Type B pancreatic cell (in vitro differentiated cells): ENCODE measurements at regions not wholly inside any gene's neighbourhood (a gene's known extent, or its start where the extent isn't known, plus 50 kb on each side); places are given as distances from the start of the nearest gene placed in this dataset.

Source experiments
- DNase-seq: peaks from one replicate; pipeline ENCODE4 v3.0.0; 2021; ENCODE audit warnings: mixed read lengths; ENCODE audit not compliant: unreplicated experiment; ENCODE audit errors: extremely low spot score
- H3K27ac Mint-ChIP-seq: 2 replicates; pipeline ENCODE4 v1.8.0; 2021; ENCODE audit warnings: mild to moderate bottlenecking, mixed read lengths
- H3K27me3 Mint-ChIP-seq: 2 replicates; pipeline ENCODE4 v1.8.0; 2021; ENCODE audit warnings: mixed read lengths
- H3K36me3 Mint-ChIP-seq: 2 replicates; pipeline ENCODE4 v1.8.0; 2021; ENCODE audit warnings: mixed read lengths
- H3K4me1 Mint-ChIP-seq: one replicate; pipeline ENCODE4 v1.8.0; 2021; ENCODE audit warnings: mixed read lengths; ENCODE audit not compliant: unreplicated experiment
- H3K4me3 Mint-ChIP-seq: 2 replicates; pipeline ENCODE4 v1.8.0; 2021; ENCODE audit warnings: mild to moderate bottlenecking, mixed read lengths
- H3K9me3 Mint-ChIP-seq: 2 replicates; pipeline ENCODE4 v1.8.0; 2021; ENCODE audit warnings: mixed read lengths
- TF ChIP-seq, protein P1 (sequence below): fragments of 200-600 bp; sonication (generic); conservative IDR thresholded peaks from 2 replicates; pipeline ENCODE4 v1.5.0; 2021; ENCODE audit warnings: antibody characterized with exemption, mild to moderate bottlenecking

DNA sequence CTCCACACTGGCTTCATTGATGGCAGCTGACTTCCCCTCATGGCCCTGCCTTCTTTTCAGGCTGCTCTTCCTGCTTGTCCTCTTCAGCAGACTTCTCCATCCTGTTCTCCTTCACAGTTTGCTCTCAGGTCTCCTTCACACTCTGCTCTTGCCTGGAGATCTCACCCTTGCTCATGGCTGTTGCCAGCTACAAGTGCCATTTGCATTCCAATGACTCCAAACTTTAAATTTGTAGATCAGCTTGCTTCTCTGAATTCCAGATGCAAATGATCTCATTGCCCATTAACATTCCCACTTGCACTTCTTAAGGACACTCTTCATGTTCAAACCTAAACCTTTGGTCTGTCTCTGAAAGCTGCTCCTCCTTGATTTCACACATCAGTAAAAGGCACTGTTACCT is 343.0 kb downstream of the QKI start:
- peaks cover 9% of the 10 kb centered on the region for H3K27me3 Mint-ChIP-seq
- peaks cover 7% of the 10 kb centered on the region for H3K9me3 Mint-ChIP-seq
- H3K36me3 Mint-ChIP-seq: peaks cover 4% of the 10 kb centered on the region
- H3K4me1 Mint-ChIP-seq: no peaks in the 10 kb centered on the region
- DNase-seq: no peak
- H3K4me3 Mint-ChIP-seq: no peak overlapping the region
- TF ChIP-seq, protein P1, sequence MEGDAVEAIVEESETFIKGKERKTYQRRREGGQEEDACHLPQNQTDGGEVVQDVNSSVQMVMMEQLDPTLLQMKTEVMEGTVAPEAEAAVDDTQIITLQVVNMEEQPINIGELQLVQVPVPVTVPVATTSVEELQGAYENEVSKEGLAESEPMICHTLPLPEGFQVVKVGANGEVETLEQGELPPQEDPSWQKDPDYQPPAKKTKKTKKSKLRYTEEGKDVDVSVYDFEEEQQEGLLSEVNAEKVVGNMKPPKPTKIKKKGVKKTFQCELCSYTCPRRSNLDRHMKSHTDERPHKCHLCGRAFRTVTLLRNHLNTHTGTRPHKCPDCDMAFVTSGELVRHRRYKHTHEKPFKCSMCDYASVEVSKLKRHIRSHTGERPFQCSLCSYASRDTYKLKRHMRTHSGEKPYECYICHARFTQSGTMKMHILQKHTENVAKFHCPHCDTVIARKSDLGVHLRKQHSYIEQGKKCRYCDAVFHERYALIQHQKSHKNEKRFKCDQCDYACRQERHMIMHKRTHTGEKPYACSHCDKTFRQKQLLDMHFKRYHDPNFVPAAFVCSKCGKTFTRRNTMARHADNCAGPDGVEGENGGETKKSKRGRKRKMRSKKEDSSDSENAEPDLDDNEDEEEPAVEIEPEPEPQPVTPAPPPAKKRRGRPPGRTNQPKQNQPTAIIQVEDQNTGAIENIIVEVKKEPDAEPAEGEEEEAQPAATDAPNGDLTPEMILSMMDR: no peak
- no peak overlapping the region for H3K27ac Mint-ChIP-seq

DNA sequence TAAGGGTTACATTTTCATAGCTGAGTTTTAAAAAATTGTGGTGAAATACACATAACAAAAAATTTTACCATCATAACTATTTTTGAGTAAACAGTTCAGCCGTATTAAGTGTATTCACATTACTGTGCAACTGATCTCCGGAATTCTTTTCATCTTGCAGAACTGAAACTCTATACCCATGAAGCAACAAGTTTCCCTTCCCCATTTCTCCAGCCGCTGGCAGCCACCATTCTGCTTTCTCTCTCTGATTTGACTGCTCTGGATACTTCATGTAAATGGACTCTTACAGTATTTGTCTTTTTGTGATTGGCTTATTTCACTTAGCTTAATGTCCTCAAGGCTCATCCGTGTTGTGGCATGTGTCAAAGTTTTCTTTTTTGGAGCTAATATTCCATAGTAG is 341.6 kb downstream of the QKI start:
- Mint-ChIP-seq H3K4me3 (no peak overlapping the region), H3K4me1 (no peaks in the 10 kb centered on the region), H3K36me3 (peaks cover 4% of the 10 kb centered on the region), H3K9me3 (peaks cover 12% of the 10 kb centered on the region), H3K27me3 (peaks cover 9% of the 10 kb centered on the region), H3K27ac (no peak overlapping the region)
- DNase-seq: no peak
- TF ChIP-seq, protein P1: no peak

DNA sequence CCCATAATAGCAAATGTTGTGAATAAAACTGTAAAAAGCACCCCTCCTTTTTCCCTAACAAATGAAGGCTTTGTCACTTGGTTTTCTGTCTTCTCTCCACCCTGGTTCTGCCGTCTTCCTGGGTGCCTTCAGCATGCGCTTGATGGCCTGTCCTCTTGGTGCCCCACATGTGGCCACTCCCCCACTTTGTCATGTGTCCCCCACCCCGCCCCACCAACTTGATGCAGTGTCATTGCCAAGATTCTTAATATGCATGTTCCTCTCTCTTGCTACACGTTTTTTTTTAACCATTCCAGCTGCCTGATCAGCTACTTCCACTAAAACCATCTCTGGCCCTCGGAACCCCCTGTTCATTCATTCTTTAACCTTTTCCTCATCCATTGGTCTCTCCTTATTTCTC is 340.3 kb downstream of the QKI start:
- Mint-ChIP-seq H3K9me3 (peaks cover 12% of the 10 kb centered on the region), H3K27ac (no peak overlapping the region), H3K4me3 (no peak overlapping the region), H3K4me1 (no peaks in the 10 kb centered on the region), H3K27me3 (peaks cover 4% of the 10 kb centered on the region), H3K36me3 (peaks cover 4% of the 10 kb centered on the region)
- DNase-seq: no peak
- TF ChIP-seq, protein P1: no peak

DNA sequence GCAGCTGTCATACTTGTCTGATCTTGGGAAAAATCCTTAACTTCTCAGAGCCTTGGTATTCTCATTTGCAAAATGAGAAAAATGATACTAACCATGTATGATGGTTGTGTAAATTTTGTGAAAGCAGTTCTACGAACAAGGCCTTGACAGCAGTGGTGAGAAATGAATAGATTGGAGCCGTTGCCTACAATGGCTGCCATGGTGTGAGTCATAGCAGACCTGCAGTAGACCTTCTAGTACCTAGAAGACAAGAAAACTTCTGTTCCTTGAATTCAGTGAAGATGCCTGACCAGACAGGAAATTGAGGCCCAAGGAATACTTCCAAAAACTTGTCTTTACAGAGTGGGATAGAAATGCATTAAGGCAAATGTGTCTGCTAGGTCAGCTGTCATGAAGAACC is 338.9 kb downstream of the QKI start:
- no peak overlapping the region for H3K4me3 Mint-ChIP-seq
- no peak overlapping the region for H3K27ac Mint-ChIP-seq
- H3K4me1 Mint-ChIP-seq: peaks cover 3% of the 10 kb centered on the region
- peaks cover 4% of the 10 kb centered on the region for H3K36me3 Mint-ChIP-seq
- no peak for DNase-seq
- H3K9me3 Mint-ChIP-seq: peaks cover 12% of the 10 kb centered on the region
- TF ChIP-seq, protein P1: no peak
- peaks cover 4% of the 10 kb centered on the region for H3K27me3 Mint-ChIP-seq

- H3K27me3 Mint-ChIP-seq: peaks cover 4% of the 10 kb centered on the region
- H3K36me3 Mint-ChIP-seq: peaks cover 4% of the 10 kb centered on the region
- peak overlapping the region; percentile 35 for H3K4me3 Mint-ChIP-seq
- H3K4me1 Mint-ChIP-seq: peaks cover 3% of the 10 kb centered on the region
- H3K27ac Mint-ChIP-seq: no peak overlapping the region
- TF ChIP-seq, protein P1: no peak
- DNase-seq: no peak
- H3K9me3 Mint-ChIP-seq: peaks cover 9% of the 10 kb centered on the region
These were observed 337.9 kb downstream of the QKI start for GRCh38 chr6:163752446-163752845.

DNA sequence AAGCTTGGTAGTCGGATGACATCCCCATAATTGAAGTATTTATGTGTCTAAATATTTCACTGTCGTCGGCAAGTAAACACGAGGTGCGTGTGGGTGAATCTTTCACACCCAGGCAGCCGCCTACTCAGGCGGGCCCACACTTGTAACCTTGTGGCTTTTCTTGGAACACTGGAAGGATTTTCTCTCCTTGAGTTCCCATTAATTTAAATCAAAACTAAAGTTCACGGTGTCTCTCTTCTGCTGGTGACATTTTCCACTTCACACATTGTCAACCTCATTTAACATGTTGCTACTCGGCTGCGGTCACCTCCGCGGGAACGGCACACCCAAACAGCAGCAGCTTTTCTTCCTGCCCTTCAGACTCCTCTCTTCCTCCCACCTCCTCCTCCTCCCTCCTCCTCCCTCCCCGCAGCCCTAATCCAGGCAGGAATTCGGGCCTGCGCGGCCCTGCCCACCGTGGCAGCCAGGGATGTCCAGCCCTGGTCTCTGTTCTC is 336.6 kb downstream of the QKI start:
- Mint-ChIP-seq H3K4me1 (peaks cover 6% of the 10 kb centered on the region), H3K27me3 (peaks cover 4% of the 10 kb centered on the region), H3K9me3 (peaks cover 6% of the 10 kb centered on the region), H3K27ac (no peak overlapping the region), H3K36me3 (peaks cover 4% of the 10 kb centered on the region), H3K4me3 (no peak overlapping the region)
- TF ChIP-seq, protein P1: no peak
- DNase-seq: no peak
